Breast epithelium (tissue), 3 donors: ENCODE measurements at regions not wholly inside any gene's neighbourhood (a gene's known extent, or its start where the extent isn't known, plus 50 kb on each side); places are given as distances from the start of the nearest gene placed in this dataset.

Source experiments
- POLR2A ChIP-seq: fragments of 450-650 bp; IDR thresholded peaks from one replicate; pipeline ENCODE4 v1.6.1; 2016; ENCODE audit warnings: antibody characterized with exemption, mild to moderate bottlenecking, moderate library complexity
- TF ChIP-seq, protein P1 (sequence below), 3 donors: fragments of 450-650 bp; IDR thresholded peaks; one replicate each; pipeline ENCODE4 v1.5.1; 2016 to 2017; ENCODE audit warnings: antibody characterized with exemption in 3 of 3, mild to moderate bottlenecking in 3 of 3, moderate library complexity in 3 of 3

DNA sequence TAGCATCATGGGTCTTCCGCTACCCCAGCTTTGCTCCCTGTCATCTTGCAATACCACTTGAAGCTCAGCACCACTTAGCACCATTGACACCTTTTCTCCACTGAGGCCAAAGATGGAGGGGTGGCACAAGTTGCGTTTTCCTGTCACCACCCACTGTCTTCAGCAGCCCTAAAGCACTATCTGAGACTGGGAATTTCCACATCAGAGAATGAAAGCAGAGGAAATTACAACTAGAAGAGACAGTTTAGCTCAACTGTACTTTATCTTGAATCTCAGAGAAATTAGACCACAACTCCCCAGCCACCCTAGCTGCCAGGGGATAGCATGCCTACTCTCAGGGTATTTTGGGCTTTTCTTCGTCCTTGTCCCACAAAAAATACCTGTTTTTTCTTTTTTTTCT lies 111.0 kb downstream of the DDIT4L start:
- TF ChIP-seq, protein P1, sequence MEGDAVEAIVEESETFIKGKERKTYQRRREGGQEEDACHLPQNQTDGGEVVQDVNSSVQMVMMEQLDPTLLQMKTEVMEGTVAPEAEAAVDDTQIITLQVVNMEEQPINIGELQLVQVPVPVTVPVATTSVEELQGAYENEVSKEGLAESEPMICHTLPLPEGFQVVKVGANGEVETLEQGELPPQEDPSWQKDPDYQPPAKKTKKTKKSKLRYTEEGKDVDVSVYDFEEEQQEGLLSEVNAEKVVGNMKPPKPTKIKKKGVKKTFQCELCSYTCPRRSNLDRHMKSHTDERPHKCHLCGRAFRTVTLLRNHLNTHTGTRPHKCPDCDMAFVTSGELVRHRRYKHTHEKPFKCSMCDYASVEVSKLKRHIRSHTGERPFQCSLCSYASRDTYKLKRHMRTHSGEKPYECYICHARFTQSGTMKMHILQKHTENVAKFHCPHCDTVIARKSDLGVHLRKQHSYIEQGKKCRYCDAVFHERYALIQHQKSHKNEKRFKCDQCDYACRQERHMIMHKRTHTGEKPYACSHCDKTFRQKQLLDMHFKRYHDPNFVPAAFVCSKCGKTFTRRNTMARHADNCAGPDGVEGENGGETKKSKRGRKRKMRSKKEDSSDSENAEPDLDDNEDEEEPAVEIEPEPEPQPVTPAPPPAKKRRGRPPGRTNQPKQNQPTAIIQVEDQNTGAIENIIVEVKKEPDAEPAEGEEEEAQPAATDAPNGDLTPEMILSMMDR (IDR thresholded peaks at IDR 0.05): no peak
- no peak for TF ChIP-seq POLR2A
